GM18870 (cell line): ENCODE measurements at regions not wholly inside any gene's neighbourhood (a gene's known extent, or its start where the extent isn't known, plus 50 kb on each side); places are given as distances from the start of the nearest gene placed in this dataset.
A peak's percentile ranks its signal among the peaks of the same experiment; 100 is the strongest.

Experiments
- ATAC-seq: cut with Tn5 transposase; IDR thresholded peaks from one replicate; pipeline ENCODE4 v1.9.1; 2021; ENCODE audit warnings: moderate library complexity; ENCODE audit not compliant: unreplicated experiment

- ATAC-seq, result no peak
Observed at GRCh38 chr2:20523073-20523798, 76.4 kb downstream of the RHOB start.

GRCh38 chr2:20523799-20524187 lies 76.9 kb downstream of the RHOB start:
- ATAC-seq, result no peak

GRCh38 chr2:20524412-20525040 lies 77.7 kb downstream of the RHOB start:
- ATAC-seq, result peak; percentile 51

- ATAC-seq, result peak; percentile 93
Observed at GRCh38 chr2:20525041-20526035, 78.5 kb downstream of the RHOB start.

GRCh38 chr2:20526160-20526559 lies 79.3 kb downstream of the RHOB start:
- no peak for ATAC-seq

- no peak for ATAC-seq
Observed at GRCh38 chr2:20526708-20527107, 79.8 kb downstream of the RHOB start.

GRCh38 chr2:20528713-20529112 lies 81.8 kb downstream of the RHOB start:
- ATAC-seq, result no peak

- no peak for ATAC-seq
Observed at GRCh38 chr2:20530520-20530919, 83.6 kb downstream of the RHOB start.

- no peak for ATAC-seq
Observed at GRCh38 chr2:20531633-20532262, 84.9 kb downstream of the RHOB start.

GRCh38 chr2:20532634-20533437 lies 86.0 kb downstream of the RHOB start:
- ATAC-seq, result no peak

GRCh38 chr2:20533993-20534622 lies 87.2 kb downstream of the RHOB start:
- ATAC-seq, result no peak

GRCh38 chr2:20534913-20535801 lies 88.3 kb downstream of the RHOB start:
- no peak for ATAC-seq

- no peak for ATAC-seq
Observed at GRCh38 chr2:20536619-20537422, 89.9 kb downstream of the RHOB start.

- no peak for ATAC-seq
Observed at GRCh38 chr2:20537423-20538307, 90.8 kb downstream of the RHOB start.

GRCh38 chr2:20538308-20539132 lies 91.6 kb downstream of the RHOB start:
- ATAC-seq, result no peak

- ATAC-seq, result no peak
Observed at GRCh38 chr2:20539133-20539719, 92.4 kb downstream of the RHOB start.
